Liver (tissue), 3 donors: ENCODE measurements at regions not wholly inside any gene's neighbourhood (a gene's known extent, or its start where the extent isn't known, plus 50 kb on each side); places are given as distances from the start of the nearest gene placed in this dataset.

Source experiments
- CTCF ChIP-seq: fragments of 150-350 bp; IDR thresholded peaks from 2 replicates; pipeline ENCODE4 v1.5.1; 2017; ENCODE audit warnings: improper control_type of control experiment, low read depth, low read length; ENCODE audit not compliant: missing input control
- JUND ChIP-seq, 2 donors: IDR thresholded peaks; 2 replicates each; pipeline ENCODE4 v1.6.1; 2016; ENCODE audit warnings: antibody characterized with exemption in 2 of 2
- MAX ChIP-seq: IDR thresholded peaks from 2 replicates; pipeline ENCODE4 v1.6.1; 2016; ENCODE audit warnings: antibody characterized with exemption
- SP1 ChIP-seq: IDR thresholded peaks from 2 replicates; pipeline ENCODE4 v1.6.1; 2018; ENCODE audit warnings: antibody characterized with exemption, mild to moderate bottlenecking
- TAF1 ChIP-seq: conservative IDR thresholded peaks from 2 replicates; pipeline ENCODE4 v1.6.1; 2016; ENCODE audit warnings: antibody characterized with exemption, mild to moderate bottlenecking
- ZBTB33 ChIP-seq: IDR thresholded peaks from 2 replicates; pipeline ENCODE4 v1.6.1; 2016; ENCODE audit warnings: antibody characterized with exemption
- donor health status: healthy.
- donor health status: healthy.

- TF ChIP-seq CTCF = no peak
- TF ChIP-seq JUND (IDR thresholded peaks at IDR 0.05) = no peak
- TF ChIP-seq SP1 = no peak
- TF ChIP-seq MAX = no peak
- TF ChIP-seq TAF1 = no peak
- TF ChIP-seq ZBTB33 = no peak
These were observed 184.0 kb upstream of the ANK2 start for GRCh38 chr4:112865443-112865842.
